COLO829 (cell line): ENCODE measurements at regions not wholly inside any gene's neighbourhood (a gene's known extent, or its start where the extent isn't known, plus 50 kb on each side); places are given as distances from the start of the nearest gene placed in this dataset.

Experiments
- DNase-seq: peaks from one replicate; pipeline ENCODE4 v3.0.0; 2012; ENCODE audit warnings: low spot score

GRCh38 chr2:5915881-5916310 lies 223.7 kb downstream of the SOX11 start:
- DNase-seq = peak; percentile 28

- no peak for DNase-seq
Measured at GRCh38 chr2:5921081-5921642, 229.0 kb downstream of the SOX11 start.

GRCh38 chr2:5923957-5924945 lies 232.1 kb downstream of the SOX11 start:
- DNase-seq = no peak

GRCh38 chr2:5925604-5926003 lies 233.4 kb downstream of the SOX11 start:
- no peak for DNase-seq

- DNase-seq = no peak
Measured at GRCh38 chr2:5926871-5927512, 234.8 kb downstream of the SOX11 start.

GRCh38 chr2:5932556-5933469 lies 240.6 kb downstream of the SOX11 start:
- DNase-seq = no peak

- no peak for DNase-seq
Measured at GRCh38 chr2:5933669-5934068, 241.5 kb downstream of the SOX11 start.

- DNase-seq = no peak
Measured at GRCh38 chr2:5937321-5937720, 245.1 kb downstream of the SOX11 start.

- DNase-seq = no peak
Measured at GRCh38 chr2:5937851-5938565, 245.8 kb downstream of the SOX11 start.

- no peak for DNase-seq
Measured at GRCh38 chr2:5938566-5938896, 246.3 kb downstream of the SOX11 start.

GRCh38 chr2:5939553-5939952 lies 247.4 kb downstream of the SOX11 start:
- DNase-seq = no peak

GRCh38 chr2:5940596-5941535 lies 248.7 kb downstream of the SOX11 start:
- DNase-seq = no peak

GRCh38 chr2:5942204-5942603 lies 250.0 kb downstream of the SOX11 start:
- DNase-seq = no peak

- DNase-seq = no peak
Measured at GRCh38 chr2:5945742-5946141, 253.6 kb downstream of the SOX11 start.

GRCh38 chr2:5946225-5947115 lies 254.3 kb downstream of the SOX11 start:
- no peak for DNase-seq

- DNase-seq = no peak
Measured at GRCh38 chr2:5950736-5951135, 258.6 kb downstream of the SOX11 start.

GRCh38 chr2:5951471-5951870 lies 259.3 kb downstream of the SOX11 start:
- no peak for DNase-seq

GRCh38 chr2:5953525-5953924 lies 261.3 kb downstream of the SOX11 start:
- no peak for DNase-seq

GRCh38 chr2:5954509-5954908 lies 262.3 kb downstream of the SOX11 start:
- no peak for DNase-seq
